H1 (cell line): ENCODE measurements at regions not wholly inside any gene's neighbourhood (a gene's known extent, or its start where the extent isn't known, plus 50 kb on each side); places are given as distances from the start of the nearest gene placed in this dataset.

Source experiments
- CTCF ChIA-PET: fragments of 300-600 bp; sonication (Branson Sonifier 250); formaldehyde crosslinking; loops from one replicate; lab custom pipeline; 2021; ENCODE audit not compliant: partially characterized antibody; lab: Charles Lee
- POLR2A ChIA-PET: fragments of 300-600 bp; sonication (Branson Sonifier 250); formaldehyde crosslinking; loops from one replicate; lab custom pipeline; 2021; ENCODE audit warnings: inconsistent platforms; ENCODE audit not compliant: partially characterized antibody; lab: Charles Lee
- DNase-seq, 2 experiments: peaks; one replicate each; pipeline versions ENCODE4 v3.0.0 to v3.0.0-alpha.2; 2010 to 2022; ENCODE audit warnings: low spot score in 2 of 2, low read depth in 1 of 2, mixed read lengths in 1 of 2
- FAIRE-seq: peaks from 2 replicates; lab custom pipeline; 2011; peaks lifted over from hg19 to GRCh38; lab: Jason Lieb, UNC
- H2AFZ ChIP-seq: 2 replicates; pipeline ENCODE4 v1.8.1; 2012; ENCODE audit warnings: low read length, inconsistent platforms
- H2AK5ac ChIP-seq: 2 replicates; pipeline ENCODE4 v1.6.1; 2013; ENCODE audit warnings: low read depth, low read length
- H2BK120ac ChIP-seq: replicated peaks from 2 replicates; pipeline ENCODE3; 2013; ENCODE audit warnings: low read depth, low read length, inconsistent platforms
- H2BK12ac ChIP-seq: 2 replicates; pipeline ENCODE4 v1.6.1; 2013; ENCODE audit warnings: low read depth, low read length
- H2BK15ac ChIP-seq: 2 replicates; pipeline ENCODE4 v1.6.1; 2013; ENCODE audit warnings: low read length
- H2BK20ac ChIP-seq: 2 replicates; pipeline ENCODE4 v1.6.1; 2013; ENCODE audit warnings: low read length
- H2BK5ac ChIP-seq: 2 replicates; pipeline ENCODE4 v1.6.1; 2013; ENCODE audit warnings: low read depth, low read length
- H3K14ac ChIP-seq: 2 replicates; pipeline ENCODE4 v1.6.1; 2013; ENCODE audit warnings: inconsistent platforms; ENCODE audit not compliant: insufficient read length
- H3K18ac ChIP-seq: 2 replicates; pipeline ENCODE4 v1.6.1; 2013; ENCODE audit warnings: low read length; ENCODE audit errors: extremely low read depth
- H3K23ac ChIP-seq: 2 replicates; pipeline ENCODE4 v1.6.1; 2013; ENCODE audit warnings: inconsistent platforms; ENCODE audit not compliant: insufficient read length
- H3K23me2 ChIP-seq: 2 replicates; pipeline ENCODE4 v1.6.1; 2013; ENCODE audit warnings: low read depth, low read length
- H3K27ac ChIP-seq: 2 replicates; pipeline ENCODE4 v1.6.1; 2011; ENCODE audit warnings: low read depth, low read length, inconsistent platforms
- H3K27me3 ChIP-seq, 4 experiments: replicated peaks in 1 of 4; 1 replicate in 1 of 4; 2 replicates in 3 of 4; pipeline versions ENCODE4 v1.6.1 to v1.8.1; 2011 to 2013; ENCODE audit warnings: low read length in 3 of 4, mild to moderate bottlenecking in 3 of 4, inconsistent platforms in 2 of 4, mixed read lengths in 2 of 4, moderate library complexity in 1 of 4; ENCODE audit not compliant: control insufficient read depth in 3 of 4, insufficient read depth in 3 of 4; ENCODE audit errors: extremely low read depth in 1 of 4
- H3K36me3 ChIP-seq, 4 experiments: 2 replicates each; pipeline versions ENCODE4 v1.6.1 to v1.8.1; 2011 to 2013; ENCODE audit warnings: mild to moderate bottlenecking in 4 of 4, low read length in 3 of 4, moderate library complexity in 2 of 4, control low read depth in 1 of 4, inconsistent platforms in 1 of 4; ENCODE audit not compliant: insufficient read depth in 4 of 4, control insufficient read depth in 2 of 4
- H3K4ac ChIP-seq: replicated peaks from 2 replicates; pipeline ENCODE3; 2013; ENCODE audit warnings: low read length, low read depth, mixed read lengths, inconsistent platforms; ENCODE audit not compliant: insufficient read length
- H3K4me1 ChIP-seq, 4 experiments: replicated peaks in 1 of 4; 1 replicate in 1 of 4; 2 replicates in 3 of 4; pipeline versions ENCODE4 v1.6.1 to v1.8.1; 2011 to 2013; ENCODE audit warnings: low read length in 3 of 4, inconsistent platforms in 2 of 4, mixed read lengths in 1 of 4; ENCODE audit not compliant: insufficient read depth in 4 of 4, control insufficient read depth in 3 of 4
- H3K4me2 ChIP-seq, 2 experiments: 2 replicates each; pipeline versions ENCODE4 v1.6.1 to v1.8.1; 2011 to 2013; ENCODE audit warnings: low read depth in 2 of 2, low read length in 2 of 2, control low read depth in 1 of 2, inconsistent platforms in 1 of 2, mild to moderate bottlenecking in 1 of 2; ENCODE audit not compliant: insufficient read depth in 1 of 2
- H3K4me3 ChIP-seq, 4 experiments: fragments of 200-600, 300-600 bp in 1 of 4; sonication (generic), shearing (Covaris generic), sonication (Bioruptor Twin) in 1 of 4; 2 replicates each; pipeline versions ENCODE4 v1.5.1 to v1.8.1; 2011 to 2016; ENCODE audit warnings: low read length in 4 of 4, low read depth in 3 of 4, control low read depth in 2 of 4, inconsistent platforms in 2 of 4, mild to moderate bottlenecking in 2 of 4, mixed read lengths in 1 of 4, moderate library complexity in 1 of 4; ENCODE audit not compliant: insufficient read depth in 2 of 4; ENCODE audit errors: extremely low read depth in 1 of 4
- H3K56ac ChIP-seq: replicated peaks from 2 replicates; pipeline ENCODE3; 2013; ENCODE audit warnings: low read depth, mild to moderate bottlenecking, mixed read lengths, low read length, inconsistent platforms; ENCODE audit not compliant: insufficient read length
- H3K79me1 ChIP-seq: 2 replicates; pipeline ENCODE4 v1.6.1; 2013; ENCODE audit warnings: low read depth, low read length, control low read depth
- H3K79me2 ChIP-seq, 2 experiments: 2 replicates each; pipeline versions ENCODE4 v1.6.1 to v1.8.1; 2012 to 2013; ENCODE audit warnings: low read length in 2 of 2, mild to moderate bottlenecking in 2 of 2, inconsistent platforms in 1 of 2; ENCODE audit not compliant: insufficient read depth in 2 of 2, control insufficient read depth in 1 of 2
- H3K9ac ChIP-seq, 4 experiments: replicated peaks in 1 of 4; 1 replicate in 1 of 4; 2 replicates in 3 of 4; pipeline versions ENCODE4 v1.6.1 to v1.8.1; 2011 to 2013; ENCODE audit warnings: low read depth in 3 of 4, low read length in 3 of 4, control low read depth in 2 of 4, mild to moderate bottlenecking in 2 of 4, moderate library complexity in 2 of 4, inconsistent platforms in 1 of 4; ENCODE audit errors: extremely low read depth in 1 of 4
- H3K9me3 ChIP-seq, 2 experiments: 2 replicates each; pipeline versions ENCODE4 v1.6.1 to v1.8.1; 2012 to 2013; ENCODE audit warnings: mild to moderate bottlenecking in 2 of 2, moderate library complexity in 2 of 2, control low read depth in 1 of 2, inconsistent platforms in 1 of 2, low read depth in 1 of 2, low read length in 1 of 2, mixed read lengths in 1 of 2; ENCODE audit not compliant: insufficient read depth in 2 of 2
- H4K20me1 ChIP-seq, 2 experiments: replicated peaks in 1 of 2; 2 replicates each; pipeline versions ENCODE3 to v1.8.1; 2011 to 2013; ENCODE audit warnings: inconsistent platforms in 2 of 2, low read length in 2 of 2, mild to moderate bottlenecking in 1 of 2; ENCODE audit not compliant: insufficient read depth in 2 of 2, control insufficient read depth in 1 of 2
- H4K5ac ChIP-seq: 2 replicates; pipeline ENCODE4 v1.6.1; 2013; ENCODE audit warnings: low read length, low read depth, mixed read lengths, inconsistent platforms; ENCODE audit not compliant: insufficient read length
- H4K8ac ChIP-seq: 2 replicates; pipeline ENCODE4 v1.8.0; 2013; ENCODE audit warnings: mild to moderate bottlenecking, moderate library complexity, low read length, inconsistent platforms; ENCODE audit not compliant: insufficient read depth; ENCODE audit errors: extremely low read depth
- H4K91ac ChIP-seq: replicated peaks from 2 replicates; pipeline ENCODE3; 2013; ENCODE audit warnings: low read length, mixed read lengths, inconsistent platforms; ENCODE audit not compliant: insufficient read length
- ATF2 ChIP-seq: IDR thresholded peaks from 2 replicates; pipeline ENCODE4 v1.6.1; 2012; ENCODE audit warnings: low read length, inconsistent platforms
- CBX8 ChIP-seq: fragments of 300-800, 300-1000 bp; sonication (generic); IDR thresholded peaks from 2 replicates; pipeline ENCODE4 v1.7.1; 2016; ENCODE audit warnings: low read depth, low read length, borderline replicate concordance
- CHD2 ChIP-seq: IDR thresholded peaks from 2 replicates; pipeline ENCODE4 v1.6.1; 2012; ENCODE audit warnings: low read length, improper control_type of control experiment
- CTBP2 ChIP-seq: IDR thresholded peaks from 2 replicates; pipeline ENCODE4 v1.7.0; 2011; ENCODE audit warnings: borderline replicate concordance, mild to moderate bottlenecking, moderate library complexity, mixed read lengths, low read length; ENCODE audit not compliant: insufficient read depth, insufficient read length
- EZH2 ChIP-seq: fragments of 200-600 bp; sonication (generic); IDR thresholded peaks from 2 replicates; pipeline ENCODE4 v1.7.1; 2012; ENCODE audit warnings: low read depth, mild to moderate bottlenecking, moderate library complexity, low read length, inconsistent platforms; ENCODE audit not compliant: severe bottlenecking
- HDAC2 ChIP-seq, 2 experiments: fragments of 300-600 bp in 1 of 2; sonication (generic) in 1 of 2; IDR thresholded peaks; 2 replicates each; pipeline ENCODE4 v1.6.1; 2011 to 2012; ENCODE audit warnings: low read depth in 2 of 2, low read length in 2 of 2, mild to moderate bottlenecking in 2 of 2, moderate library complexity in 2 of 2, borderline replicate concordance in 1 of 2, inconsistent platforms in 1 of 2
- KDM4A ChIP-seq: IDR thresholded peaks from one replicate; pipeline ENCODE4 v1.7.1; 2012; ENCODE audit warnings: low read depth, mild to moderate bottlenecking, moderate library complexity, low read length, inconsistent platforms; ENCODE audit not compliant: severe bottlenecking
- KDM5A ChIP-seq: fragments of 200-600 bp; IDR thresholded peaks from 2 replicates; pipeline ENCODE4 v1.7.1; 2012; ENCODE audit warnings: mild to moderate bottlenecking, low read length, inconsistent platforms, mixed read lengths
- NANOG ChIP-seq: IDR thresholded peaks from 2 replicates; pipeline ENCODE4 v1.6.1; 2011; ENCODE audit warnings: low read length, low read depth, mild to moderate bottlenecking, inconsistent platforms; ENCODE audit not compliant: insufficient read depth, poor library complexity, severe bottlenecking
- POLR2A ChIP-seq, 2 experiments: IDR thresholded peaks; 1 replicate in 1 of 2; 2 replicates in 1 of 2; pipeline ENCODE4 v1.6.1; 2011; ENCODE audit warnings: low read depth in 2 of 2, low read length in 2 of 2, mild to moderate bottlenecking in 2 of 2; ENCODE audit errors: control extremely low read depth in 1 of 2
- POLR2AphosphoS5 ChIP-seq: IDR thresholded peaks from 2 replicates; pipeline ENCODE4 v1.6.1; 2011; ENCODE audit warnings: low read depth, low read length
- SP1 ChIP-seq: IDR thresholded peaks from 2 replicates; pipeline ENCODE4 v1.6.1; 2011; ENCODE audit warnings: low read depth, low read length
- YY1 ChIP-seq: IDR thresholded peaks from 2 replicates; pipeline ENCODE4 v1.6.1; 2011; ENCODE audit warnings: low read depth, mild to moderate bottlenecking, low read length
- ZNF274 ChIP-seq: IDR thresholded peaks from 2 replicates; pipeline ENCODE4 v1.7.0; 2012; ENCODE audit warnings: low read length, borderline replicate concordance; ENCODE audit errors: extremely low read depth
- WGBS, 2 experiments: shearing (Covaris generic) in 1 of 2; methylation state at CpG; one replicate each; pipeline versions ENCODE4 v1.1.6 to v1.1.7; 2013 to 2015; ENCODE audit warnings: low lambda C conversion rate in 2 of 2, mixed read lengths in 2 of 2, inconsistent platforms in 1 of 2, low coverage in 1 of 2, missing lambda C conversion rate in 1 of 2; ENCODE audit not compliant: insufficient replicate concordance in 2 of 2, insufficient coverage in 1 of 2, insufficient read length in 1 of 2; ENCODE audit errors: extremely low coverage in 1 of 2, missing lambda C conversion rate in 1 of 2; 5-methylcytosine and 5-hydroxymethylcytosine counted together

GRCh38 chr16:17718495-17718894 lies 247.7 kb upstream of the XYLT1 start:
- TF ChIP-seq ZNF274 (no peak), POLR2A (IDR thresholded peaks at IDR 0.05; ENCODE audit: control extremely low read depth in 1 of 2, low read depth in 2 of 2, low read length in 2 of 2) (no peak), POLR2AphosphoS5 (no peak), CHD2 (no peak), NANOG (no peak), CTBP2 (no peak), KDM4A (no peak), KDM5A (no peak), EZH2 (no peak), ATF2 (no peak), YY1 (no peak), SP1 (no peak), HDAC2 (IDR thresholded peaks at IDR 0.05; ENCODE audit: borderline replicate concordance in 1 of 2, low read depth in 2 of 2, low read length in 2 of 2) (no peak), CBX8 (no peak)
- Histone ChIP-seq H3K27me3 (no peaks in the 10 kb centered on the region), H3K23ac (no peak overlapping the region), H2BK20ac (no peak overlapping the region), H2BK5ac (no peak overlapping the region), H3K9ac (no peak overlapping the region), H2BK12ac (no peak overlapping the region), H2BK120ac (no peak overlapping the region), H3K56ac (no peak overlapping the region), H3K79me2 (no peaks in the 10 kb centered on the region), H4K8ac (no peak overlapping the region), H3K9me3 (peaks cover 3 to 6% of the 10 kb centered on the region in 2 experiments; a peak in 1 of 4 replicates), H3K4me3 (no peak overlapping the region), H2AFZ (no peak overlapping the region), H3K4me2 (no peak overlapping the region), H3K4me1 (no peaks in the 10 kb centered on the region), H3K18ac (no peak overlapping the region), H4K91ac (no peak overlapping the region), H3K23me2 (no peaks in the 10 kb centered on the region), H3K36me3 (no peaks in the 10 kb centered on the region), H2BK15ac (no peak overlapping the region), H4K5ac (no peak overlapping the region), H3K79me1 (no peaks in the 10 kb centered on the region), H3K27ac (no peak overlapping the region), H3K4ac (no peak overlapping the region), H4K20me1 (no peaks in the 10 kb centered on the region), H3K14ac (no peak overlapping the region), H2AK5ac (no peak overlapping the region)
- DNase-seq (no peak), FAIRE-seq (no peak)
- ChIA-PET CTCF (no interaction called here), POLR2A (no interaction called here)
- 90% methylated on average over 2 of the region's 2 CpGs; no CpG with 5 or more reads in 1 of the 2 experiments for WGBS, 2 experiments
